Stomach (tissue), 4 donors: ENCODE measurements at regions not wholly inside any gene's neighbourhood (a gene's known extent, or its start where the extent isn't known, plus 50 kb on each side); places are given as distances from the start of the nearest gene placed in this dataset.

Experiments
- CTCF ChIP-seq, 7 experiments: fragments of 450-650 bp in 4 of 7; fragments of 200-600 bp in 3 of 7; sonication (generic) in 3 of 7; IDR thresholded peaks; one replicate each; pipeline ENCODE4 v1.5.1; 2016 to 2019; ENCODE audit warnings: antibody characterized with exemption in 7 of 7, control low read depth in 2 of 7, mild to moderate bottlenecking in 1 of 7
- POLR2A ChIP-seq, 4 donors: fragments of 450-650 bp; IDR thresholded peaks; one replicate each; pipeline ENCODE4 v1.6.1; 2016; ENCODE audit warnings: antibody characterized with exemption in 4 of 4, control low read depth in 2 of 4, mild to moderate bottlenecking in 1 of 4, moderate library complexity in 1 of 4

- TF ChIP-seq POLR2A (IDR thresholded peaks at IDR 0.05): no peak
- no peak for TF ChIP-seq CTCF (IDR thresholded peaks at IDR 0.05)
Observed at GRCh38 chr5:109951348-109951747, 261.6 kb downstream of the MAN2A1 start.
